ENCODE measurements at regions not wholly inside any gene's neighbourhood (a gene's known extent, or its start where the extent isn't known, plus 50 kb on each side); places are given as distances from the start of the nearest gene placed in this dataset.

DNA sequence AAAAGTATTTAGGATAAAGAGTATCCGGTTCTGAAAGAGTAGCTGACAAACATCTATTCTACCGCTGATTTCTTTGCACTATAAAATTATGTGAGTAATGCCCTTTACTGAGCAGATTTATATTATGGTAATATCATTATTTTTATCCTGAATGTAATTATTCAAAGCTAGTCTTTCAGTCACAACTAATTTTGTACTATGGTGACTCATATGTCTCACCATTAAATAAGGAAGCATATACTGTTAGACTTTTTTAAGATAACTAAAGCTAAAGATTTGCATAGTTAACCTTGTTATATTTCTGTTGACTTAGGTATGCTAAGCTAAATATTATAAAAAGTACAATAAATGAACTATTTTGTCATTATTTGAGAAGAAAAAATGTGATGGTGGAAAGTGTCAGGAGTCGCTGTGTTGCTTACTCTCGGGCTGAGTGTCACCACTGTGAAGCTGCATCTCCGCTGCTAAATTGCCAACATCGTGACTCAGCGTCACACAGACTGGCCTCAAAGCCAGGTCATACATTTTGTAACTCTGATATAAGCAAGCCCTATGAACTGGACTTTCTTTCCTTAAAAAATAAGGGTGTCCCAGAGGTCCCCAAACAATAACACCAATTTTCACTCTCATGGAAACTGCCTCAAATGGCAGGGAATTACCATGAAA is 69.1 kb upstream of the SSTR1 start:
- FAIRE-seq, result no peak
- no peaks in the 10 kb centered on the region for H3K36me3 ChIP-seq
- DNase-seq, result no peak
- no peak overlapping the region for H3K4me3 ChIP-seq
- TF ChIP-seq, protein P1, sequence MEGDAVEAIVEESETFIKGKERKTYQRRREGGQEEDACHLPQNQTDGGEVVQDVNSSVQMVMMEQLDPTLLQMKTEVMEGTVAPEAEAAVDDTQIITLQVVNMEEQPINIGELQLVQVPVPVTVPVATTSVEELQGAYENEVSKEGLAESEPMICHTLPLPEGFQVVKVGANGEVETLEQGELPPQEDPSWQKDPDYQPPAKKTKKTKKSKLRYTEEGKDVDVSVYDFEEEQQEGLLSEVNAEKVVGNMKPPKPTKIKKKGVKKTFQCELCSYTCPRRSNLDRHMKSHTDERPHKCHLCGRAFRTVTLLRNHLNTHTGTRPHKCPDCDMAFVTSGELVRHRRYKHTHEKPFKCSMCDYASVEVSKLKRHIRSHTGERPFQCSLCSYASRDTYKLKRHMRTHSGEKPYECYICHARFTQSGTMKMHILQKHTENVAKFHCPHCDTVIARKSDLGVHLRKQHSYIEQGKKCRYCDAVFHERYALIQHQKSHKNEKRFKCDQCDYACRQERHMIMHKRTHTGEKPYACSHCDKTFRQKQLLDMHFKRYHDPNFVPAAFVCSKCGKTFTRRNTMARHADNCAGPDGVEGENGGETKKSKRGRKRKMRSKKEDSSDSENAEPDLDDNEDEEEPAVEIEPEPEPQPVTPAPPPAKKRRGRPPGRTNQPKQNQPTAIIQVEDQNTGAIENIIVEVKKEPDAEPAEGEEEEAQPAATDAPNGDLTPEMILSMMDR (IDR thresholded peaks at IDR 0.05), result no peak
- ATAC-seq, result no peak
- H3K27me3 ChIP-seq, result no peaks in the 10 kb centered on the region
- no peaks in the 10 kb centered on the region for H3K9me3 ChIP-seq
- no peaks in the 10 kb centered on the region for H3K4me1 ChIP-seq
- intact Hi-C loops (cut with DNase I), result no loop called here
- no peak overlapping the region for H3K27ac ChIP-seq
- WGBS, 2 donors, result 87 to 90% methylated on average over 7 of the region's 7 CpGs

DNA sequence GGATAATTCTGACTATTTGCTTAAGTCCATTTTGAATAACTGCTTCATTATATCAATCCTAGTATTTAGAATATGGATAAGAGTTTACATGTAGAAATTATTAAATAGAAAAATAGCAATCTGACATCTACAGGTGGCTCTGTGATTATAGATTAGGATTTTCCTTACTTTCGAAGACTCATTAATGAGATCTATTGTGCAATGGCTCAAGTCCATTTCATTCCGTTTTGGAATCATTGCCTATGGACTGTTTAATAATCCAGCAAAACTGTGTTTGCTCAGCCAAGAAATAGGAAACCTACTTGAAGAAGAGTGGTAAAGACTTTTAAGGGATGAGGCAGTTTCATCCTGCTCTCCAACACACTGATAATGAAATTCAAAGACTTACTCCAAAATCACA is 67.8 kb upstream of the SSTR1 start:
- ATAC-seq (no peak), FAIRE-seq (no peak), DNase-seq (no peak)
- TF ChIP-seq, protein P1 (IDR thresholded peaks at IDR 0.05), result no peak
- intact Hi-C loops (cut with DNase I), result no loop called here
- WGBS, 2 donors, result 61 to 68% methylated on average over 2 of the region's 2 CpGs
- no peaks in the 10 kb centered on the region for H3K4me1 ChIP-seq
- H3K4me3 ChIP-seq, result no peak overlapping the region
- no peaks in the 10 kb centered on the region for H3K9me3 ChIP-seq
- H3K27ac ChIP-seq, result no peak overlapping the region
- no peaks in the 10 kb centered on the region for H3K27me3 ChIP-seq
- H3K36me3 ChIP-seq, result no peaks in the 10 kb centered on the region

DNA sequence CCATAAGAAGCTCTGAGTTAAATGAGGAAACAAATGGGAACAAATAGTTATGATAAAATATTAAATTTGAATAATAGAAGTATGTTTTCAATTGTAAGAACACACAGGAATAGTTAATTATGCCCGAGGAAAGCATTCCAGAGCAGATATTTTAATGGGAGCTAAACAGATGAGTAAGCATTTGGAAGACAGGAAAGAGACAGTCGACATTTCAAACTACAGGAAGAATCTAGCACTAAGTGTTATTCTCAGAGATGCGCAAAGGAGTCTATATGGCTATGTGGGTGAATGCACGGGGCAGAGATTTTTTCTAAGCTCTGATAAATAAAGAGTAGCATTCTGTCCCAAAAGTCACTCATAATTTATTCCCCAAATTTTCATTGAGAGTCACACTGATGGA is 64.5 kb upstream of the SSTR1 start:
- intact Hi-C loops (cut with DNase I), result no loop called here
- Histone ChIP-seq H3K36me3 (no peaks in the 10 kb centered on the region), H3K27ac (no peak overlapping the region), H3K4me3 (no peak overlapping the region), H3K4me1 (no peaks in the 10 kb centered on the region), H3K27me3 (no peaks in the 10 kb centered on the region), H3K9me3 (no peaks in the 10 kb centered on the region)
- no peak for DNase-seq
- WGBS, 2 donors, result 70 to 80% methylated on average over 4 of the region's 4 CpGs
- no peak for ATAC-seq
- TF ChIP-seq, protein P1 (IDR thresholded peaks at IDR 0.05), result no peak
- FAIRE-seq, result no peak

DNA sequence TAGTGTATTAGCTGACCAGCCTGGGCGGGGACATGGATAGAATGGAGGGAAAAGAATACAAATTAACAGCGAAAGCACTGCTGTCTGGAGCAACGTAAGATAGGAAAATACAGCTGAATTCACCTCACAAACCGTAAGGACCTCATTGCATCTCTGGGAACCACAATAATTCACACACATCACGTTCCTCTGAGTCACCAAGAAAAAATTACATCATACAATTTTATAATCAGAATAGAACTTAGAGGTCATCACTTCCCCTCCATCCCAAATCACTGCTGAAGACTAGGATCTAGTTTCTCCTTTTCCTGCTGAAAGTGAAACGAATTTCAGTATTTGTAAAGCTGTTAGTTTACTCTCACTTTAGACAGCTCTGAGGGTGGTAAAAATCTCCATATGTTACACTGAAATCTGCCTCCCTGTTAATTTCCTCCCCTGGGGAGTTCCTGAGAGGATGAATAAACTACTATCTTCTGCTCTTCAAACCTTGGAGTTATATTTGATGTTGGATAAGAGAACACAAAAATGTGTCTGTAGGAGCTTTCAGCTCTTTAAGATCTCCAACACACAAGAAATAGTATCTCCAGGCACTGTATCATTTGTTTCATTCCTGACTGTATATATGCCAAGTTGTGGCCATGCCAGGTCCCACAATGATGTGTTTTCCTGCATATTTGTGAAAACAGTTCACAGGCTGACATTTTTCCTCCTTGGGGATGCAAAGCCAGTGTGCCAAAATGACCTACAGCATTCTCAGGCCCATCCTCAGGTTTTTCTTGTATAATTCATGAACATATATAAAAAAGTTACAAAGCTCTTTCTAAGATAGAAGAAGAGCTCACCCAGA is 63.8 kb upstream of the SSTR1 start:
- Histone ChIP-seq H3K4me3 (no peak overlapping the region), H3K4me1 (no peaks in the 10 kb centered on the region), H3K36me3 (no peaks in the 10 kb centered on the region), H3K9me3 (no peaks in the 10 kb centered on the region), H3K27me3 (no peaks in the 10 kb centered on the region), H3K27ac (no peak overlapping the region)
- TF ChIP-seq, protein P1 (IDR thresholded peaks at IDR 0.05), result no peak
- WGBS, 2 donors, result 60 to 70% methylated on average over 6 of the region's 6 CpGs
- FAIRE-seq, result no peak
- intact Hi-C loops (cut with DNase I), result no loop called here
- no peak for ATAC-seq
- no peak for DNase-seq

DNA sequence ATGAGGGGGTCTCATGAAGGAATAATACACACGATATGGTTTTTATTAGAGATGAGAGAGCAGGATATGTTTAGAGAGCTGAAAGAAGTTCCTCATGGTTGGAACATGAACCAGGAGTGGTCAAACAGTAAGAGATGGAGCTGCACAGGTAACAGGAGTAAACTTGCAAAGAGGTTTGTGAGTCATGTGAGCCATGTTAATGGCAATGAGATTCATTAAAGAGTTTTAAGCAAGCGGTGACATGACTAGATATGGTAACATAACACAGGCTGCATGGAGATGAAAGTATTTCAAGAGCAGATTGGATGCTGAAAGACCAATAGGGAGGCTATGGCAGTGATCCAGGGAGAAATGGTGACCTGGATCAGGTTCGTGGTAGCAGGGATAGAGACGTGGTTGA is 62.6 kb upstream of the SSTR1 start:
- no peak overlapping the region for H3K27ac ChIP-seq
- H3K4me3 ChIP-seq, result no peak overlapping the region
- 70 to 84% methylated on average over 4 of the region's 4 CpGs for WGBS, 2 donors
- no peak for FAIRE-seq
- H3K4me1 ChIP-seq, result no peaks in the 10 kb centered on the region
- intact Hi-C loops (cut with DNase I), result no loop called here
- no peak for ATAC-seq
- H3K36me3 ChIP-seq, result no peaks in the 10 kb centered on the region
- H3K9me3 ChIP-seq, result no peaks in the 10 kb centered on the region
- H3K27me3 ChIP-seq, result no peaks in the 10 kb centered on the region
- TF ChIP-seq, protein P1 (IDR thresholded peaks at IDR 0.05), result no peak
- no peak for DNase-seq
